GM18511 (cell line): ENCODE measurements at regions not wholly inside any gene's neighbourhood (a gene's known extent, or its start where the extent isn't known, plus 50 kb on each side); places are given as distances from the start of the nearest gene placed in this dataset.
A peak's percentile ranks its signal among the peaks of the same experiment; 100 is the strongest.
"Not testable (repeated sequence)": the region's sequence is repeated elsewhere in the genome, so short reads cannot be mapped to it uniquely, and the experiment has no call there.

ENCODE experiments used
- ATAC-seq: cut with Tn5 transposase; IDR thresholded peaks from one replicate; pipeline ENCODE4 v1.9.1; 2021; ENCODE audit warnings: mild to moderate bottlenecking, moderate library complexity; ENCODE audit not compliant: unreplicated experiment

- no peak for ATAC-seq
These were observed 104.6 kb downstream of the RAP2B start for GRCh38 chr3:153266619-153267018.

- ATAC-seq: no peak
These were observed 106.7 kb downstream of the RAP2B start for GRCh38 chr3:153268564-153269279.

GRCh38 chr3:153269730-153270129 is 107.7 kb downstream of the RAP2B start:
- ATAC-seq: no peak

- no peak for ATAC-seq
These were observed 111.2 kb downstream of the RAP2B start for GRCh38 chr3:153273217-153273616.

GRCh38 chr3:153273767-153274435 is 111.9 kb downstream of the RAP2B start:
- no peak for ATAC-seq

- no peak for ATAC-seq
These were observed 112.5 kb downstream of the RAP2B start for GRCh38 chr3:153274561-153274960.

- no peak for ATAC-seq
These were observed 113.5 kb downstream of the RAP2B start for GRCh38 chr3:153275514-153275913.

GRCh38 chr3:153277029-153277428 is 115.0 kb downstream of the RAP2B start:
- ATAC-seq: no peak

- ATAC-seq: not testable (repeated sequence)
These were observed 119.4 kb downstream of the RAP2B start for GRCh38 chr3:153281236-153281997.

GRCh38 chr3:153282355-153282754 is 120.3 kb downstream of the RAP2B start:
- no peak for ATAC-seq

GRCh38 chr3:153284282-153284938 is 122.4 kb downstream of the RAP2B start:
- ATAC-seq: peak; percentile 82

- ATAC-seq: no peak
These were observed 123.2 kb downstream of the RAP2B start for GRCh38 chr3:153285194-153285641.

- no peak for ATAC-seq
These were observed 124.0 kb downstream of the RAP2B start for GRCh38 chr3:153285982-153286381.

GRCh38 chr3:153287017-153287416 is 125.0 kb downstream of the RAP2B start:
- no peak for ATAC-seq

GRCh38 chr3:153289334-153289808 is 127.3 kb downstream of the RAP2B start:
- no peak for ATAC-seq

GRCh38 chr3:153290268-153291015 is 128.4 kb downstream of the RAP2B start:
- no peak for ATAC-seq

- ATAC-seq: no peak
These were observed 129.1 kb downstream of the RAP2B start for GRCh38 chr3:153291059-153291685.

GRCh38 chr3:153293265-153293664 is 131.2 kb downstream of the RAP2B start:
- no peak for ATAC-seq

- ATAC-seq: no peak
These were observed 133.9 kb downstream of the RAP2B start for GRCh38 chr3:153295901-153296300.

GRCh38 chr3:153305189-153305588 is 143.2 kb downstream of the RAP2B start:
- no peak for ATAC-seq
